ENCODE measurements at regions not wholly inside any gene's neighbourhood (a gene's known extent, or its start where the extent isn't known, plus 50 kb on each side); places are given as distances from the start of the nearest gene placed in this dataset.

GRCh38 chr2:234278556-234279255 is 218.2 kb downstream of the ARL4C start:
- DNase-seq (ENCODE audit: low read depth) = no peak

GRCh38 chr2:234275515-234275914 is 221.4 kb downstream of the ARL4C start:
- DNase-seq (ENCODE audit: low read depth) = no peak

- no peak for DNase-seq (ENCODE audit: low read depth)
Observed at GRCh38 chr2:234273887-234274584, 222.8 kb downstream of the ARL4C start.

GRCh38 chr2:234272069-234272850 is 221.8 kb downstream of the SPP2 start:
- DNase-seq (ENCODE audit: low read depth) = no peak

GRCh38 chr2:234271338-234271737 is 220.8 kb downstream of the SPP2 start:
- no peak for DNase-seq (ENCODE audit: low read depth)

- DNase-seq (ENCODE audit: low read depth) = no peak
Observed at GRCh38 chr2:234269769-234270204, 219.3 kb downstream of the SPP2 start.

GRCh38 chr2:234267534-234267933 is 217.0 kb downstream of the SPP2 start:
- DNase-seq (ENCODE audit: low read depth) = no peak

GRCh38 chr2:234266952-234267351 is 216.4 kb downstream of the SPP2 start:
- no peak for DNase-seq (ENCODE audit: low read depth)

GRCh38 chr2:234265206-234265605 is 214.7 kb downstream of the SPP2 start:
- no peak for DNase-seq (ENCODE audit: low read depth)

GRCh38 chr2:234261736-234262135 is 211.2 kb downstream of the SPP2 start:
- no peak for DNase-seq (ENCODE audit: low read depth)

GRCh38 chr2:234259440-234259839 is 208.9 kb downstream of the SPP2 start:
- DNase-seq (ENCODE audit: low read depth) = no peak

GRCh38 chr2:234258562-234259141 is 208.2 kb downstream of the SPP2 start:
- DNase-seq (ENCODE audit: low read depth) = no peak

- no peak for DNase-seq (ENCODE audit: low read depth)
Observed at GRCh38 chr2:234257859-234258561, 207.5 kb downstream of the SPP2 start.

GRCh38 chr2:234256516-234256915 is 206.0 kb downstream of the SPP2 start:
- no peak for DNase-seq (ENCODE audit: low read depth)

- DNase-seq (ENCODE audit: low read depth) = no peak
Observed at GRCh38 chr2:234254783-234255521, 204.4 kb downstream of the SPP2 start.

GRCh38 chr2:234252772-234253171 is 202.3 kb downstream of the SPP2 start:
- no peak for DNase-seq (ENCODE audit: low read depth)

- no peak for DNase-seq (ENCODE audit: low read depth)
Observed at GRCh38 chr2:234251326-234252271, 201.1 kb downstream of the SPP2 start.

GRCh38 chr2:234250926-234251325 is 200.4 kb downstream of the SPP2 start:
- no peak for DNase-seq (ENCODE audit: low read depth)

GRCh38 chr2:234249873-234250272 is 199.4 kb downstream of the SPP2 start:
- no peak for DNase-seq (ENCODE audit: low read depth)

Data from T follicular helper cell (primary cell).